GM12891 (cell line): ENCODE measurements at regions not wholly inside any gene's neighbourhood (a gene's known extent, or its start where the extent isn't known, plus 50 kb on each side); places are given as distances from the start of the nearest gene placed in this dataset.

Experiments used
- PAX5 ChIP-seq: IDR thresholded peaks from 2 replicates; pipeline ENCODE4 v1.6.1; 2011; ENCODE audit warnings: low read length, moderate library complexity, mild to moderate bottlenecking; ENCODE audit not compliant: insufficient read depth, severe bottlenecking
- POLR2A ChIP-seq: IDR thresholded peaks from 2 replicates; pipeline ENCODE4 v1.6.1; 2011; ENCODE audit warnings: low read depth, low read length, control low read depth
- POLR2AphosphoS5 ChIP-seq: IDR thresholded peaks from 2 replicates; pipeline ENCODE4 v1.6.1; 2011; ENCODE audit warnings: low read depth, low read length, control low read depth
- POU2F2 ChIP-seq: IDR thresholded peaks from 2 replicates; pipeline ENCODE4 v1.6.1; 2011; ENCODE audit warnings: low read depth, mild to moderate bottlenecking, control low read depth, low read length, moderate library complexity
- SPI1 ChIP-seq: IDR thresholded peaks from 2 replicates; pipeline ENCODE4 v1.6.1; 2011; ENCODE audit warnings: low read depth, low read length, control low read depth
- TAF1 ChIP-seq: IDR thresholded peaks from 2 replicates; pipeline ENCODE4 v1.6.1; 2011; ENCODE audit warnings: low read depth, low read length, control low read depth

DNA sequence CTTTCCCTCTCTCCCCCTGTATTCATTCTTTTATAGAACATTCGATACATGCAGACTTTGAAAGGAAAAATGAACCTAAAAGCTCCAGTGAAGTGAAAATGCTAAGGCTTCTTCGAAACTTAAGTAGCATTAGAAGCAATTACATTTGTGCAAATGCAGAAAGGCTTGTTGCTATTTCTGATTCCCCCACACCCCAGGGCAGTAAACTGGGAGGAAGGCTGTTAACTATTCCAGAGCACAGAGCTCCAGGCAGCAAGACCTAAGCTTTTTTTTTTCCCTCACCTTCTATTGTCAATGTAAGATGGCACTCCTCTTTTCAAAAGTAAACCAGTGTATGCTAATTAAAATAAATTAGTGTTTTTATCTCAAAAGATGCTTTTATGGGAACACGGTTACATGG, 448.9 kb upstream of the TBX3 start:
- TF ChIP-seq POLR2AphosphoS5 (no peak), POLR2A (no peak), SPI1 (no peak), TAF1 (no peak), POU2F2 (no peak), PAX5 (no peak)
